GM19452 (cell line): ENCODE measurements at regions not wholly inside any gene's neighbourhood (a gene's known extent, or its start where the extent isn't known, plus 50 kb on each side); places are given as distances from the start of the nearest gene placed in this dataset.
A peak's percentile ranks its signal among the peaks of the same experiment; 100 is the strongest.
"Not testable (repeated sequence)": the region's sequence is repeated elsewhere in the genome, so short reads cannot be mapped to it uniquely, and the experiment has no call there.

Experiments used
- ATAC-seq: cut with Tn5 transposase; IDR thresholded peaks from one replicate; pipeline ENCODE4 v1.9.1; 2021; ENCODE audit not compliant: unreplicated experiment

DNA sequence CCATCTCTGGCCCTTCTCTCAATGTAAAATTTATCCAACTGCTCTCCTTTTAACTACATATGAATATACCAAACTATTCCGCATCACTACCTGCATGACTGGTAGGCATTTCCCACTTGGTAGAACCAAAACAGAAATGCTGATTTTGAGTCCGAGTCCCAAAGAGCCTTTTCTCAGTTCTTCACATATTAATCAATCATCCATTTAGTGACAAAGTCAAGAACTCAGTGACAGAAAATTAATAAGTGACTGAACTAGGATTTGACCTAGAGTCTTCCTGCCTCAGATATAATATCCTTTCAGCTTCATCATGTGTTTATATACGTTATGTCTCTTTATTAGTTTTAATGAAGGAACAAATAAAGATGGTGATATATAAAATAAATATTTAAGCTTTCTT, 700.6 kb upstream of the GOLIM4 start:
- no peak for ATAC-seq

- no peak for ATAC-seq
These were observed 698.7 kb upstream of the GOLIM4 start for GRCh38 chr3:168794427-168794826.

- ATAC-seq, result no peak
These were observed 686.5 kb upstream of the GOLIM4 start for GRCh38 chr3:168782193-168782592.

DNA sequence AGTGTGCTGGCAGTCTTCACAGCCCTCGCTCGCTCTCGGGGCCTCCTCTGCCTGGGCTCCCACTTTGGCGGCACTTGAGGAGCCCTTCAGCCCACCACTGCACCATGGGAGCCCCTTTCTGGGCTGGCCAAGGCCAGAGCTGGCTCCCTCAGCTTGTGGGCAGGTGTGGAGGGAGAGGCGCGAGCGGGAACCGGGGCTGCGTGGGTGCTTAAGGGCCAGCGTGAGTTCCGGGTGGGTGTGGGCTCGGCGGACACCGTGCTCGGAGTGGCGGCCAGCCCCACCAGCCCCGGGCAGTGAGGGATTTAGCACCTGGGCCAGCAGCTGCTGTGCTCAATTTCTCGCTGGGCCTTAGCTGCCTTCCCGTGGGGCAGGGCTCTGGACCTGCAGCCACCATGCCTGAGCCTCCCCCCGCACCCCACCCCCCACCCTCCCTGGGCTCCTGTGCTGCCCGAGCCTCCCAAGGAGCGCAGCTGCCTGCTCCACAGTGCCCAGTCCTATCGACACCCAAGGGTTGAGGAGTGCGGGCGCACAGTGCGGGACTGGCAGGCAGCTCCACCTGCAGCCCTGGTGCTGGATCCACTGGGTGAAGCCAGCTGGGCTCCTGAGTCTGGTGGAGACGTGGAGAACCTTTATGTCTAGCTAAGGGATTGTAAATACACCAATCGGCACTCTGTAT, 684.4 kb upstream of the GOLIM4 start:
- ATAC-seq, result not testable (repeated sequence)

- no peak for ATAC-seq
These were observed 658.0 kb upstream of the GOLIM4 start for GRCh38 chr3:168753724-168754123.

- ATAC-seq, result no peak
These were observed 656.6 kb upstream of the GOLIM4 start for GRCh38 chr3:168752339-168752738.

- no peak for ATAC-seq
These were observed 652.0 kb upstream of the GOLIM4 start for GRCh38 chr3:168747697-168748096.

DNA sequence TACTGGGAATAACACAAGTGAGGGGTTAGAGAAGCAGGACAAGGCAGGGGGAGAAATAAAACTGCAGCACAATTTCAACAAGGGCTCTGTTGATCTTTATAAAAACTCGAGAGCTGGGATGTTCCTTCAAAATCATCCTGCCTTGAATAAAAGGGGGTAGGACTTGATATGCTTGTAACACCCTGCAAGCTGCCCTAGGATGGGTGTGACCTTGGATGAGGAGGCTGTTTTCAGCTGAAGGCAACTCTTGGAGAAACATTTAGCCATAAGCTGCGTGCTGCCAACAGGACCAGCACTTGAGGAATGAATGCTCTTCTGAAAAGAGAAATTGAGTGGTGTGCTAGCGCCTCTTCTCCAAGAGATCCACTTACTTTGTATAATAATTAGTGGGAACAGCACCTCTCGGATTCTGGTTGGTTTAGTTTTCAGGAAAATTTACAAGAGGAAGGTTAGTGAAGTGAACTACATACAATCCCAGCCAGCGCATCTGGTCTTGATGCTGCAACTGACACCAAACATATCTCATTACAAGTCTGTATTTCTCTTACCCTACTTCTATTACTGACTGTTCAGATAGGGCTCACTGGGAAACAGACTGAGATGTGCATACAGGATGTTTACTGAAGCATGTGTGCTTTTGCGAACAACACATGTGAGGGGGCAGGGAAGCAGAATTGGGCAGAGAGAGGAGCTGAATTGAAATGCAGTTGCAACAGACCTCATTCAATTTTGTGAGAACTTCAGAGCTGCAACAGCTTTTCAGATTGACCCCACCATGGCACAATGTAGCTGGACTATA, 643.0 kb upstream of the GOLIM4 start:
- no peak for ATAC-seq

DNA sequence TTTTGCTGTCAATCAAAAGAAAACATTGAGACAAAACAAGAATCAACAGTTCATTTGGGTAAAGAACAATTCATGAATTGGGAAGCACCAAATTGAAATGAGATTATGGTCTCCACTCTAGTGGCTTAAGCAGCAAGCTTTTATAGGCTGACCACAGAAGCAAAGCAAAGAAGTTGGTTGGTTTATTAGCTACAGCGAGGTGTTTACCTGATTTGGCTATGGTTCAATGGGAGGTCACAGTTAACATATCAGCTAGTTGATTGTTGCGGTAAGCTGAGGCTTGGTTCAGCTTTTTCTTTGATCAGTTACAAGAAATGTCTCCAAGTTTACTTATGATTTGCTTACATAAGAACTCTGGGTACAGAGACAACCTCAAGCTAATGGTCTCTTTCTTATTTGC, 640.5 kb upstream of the GOLIM4 start:
- no peak for ATAC-seq

DNA sequence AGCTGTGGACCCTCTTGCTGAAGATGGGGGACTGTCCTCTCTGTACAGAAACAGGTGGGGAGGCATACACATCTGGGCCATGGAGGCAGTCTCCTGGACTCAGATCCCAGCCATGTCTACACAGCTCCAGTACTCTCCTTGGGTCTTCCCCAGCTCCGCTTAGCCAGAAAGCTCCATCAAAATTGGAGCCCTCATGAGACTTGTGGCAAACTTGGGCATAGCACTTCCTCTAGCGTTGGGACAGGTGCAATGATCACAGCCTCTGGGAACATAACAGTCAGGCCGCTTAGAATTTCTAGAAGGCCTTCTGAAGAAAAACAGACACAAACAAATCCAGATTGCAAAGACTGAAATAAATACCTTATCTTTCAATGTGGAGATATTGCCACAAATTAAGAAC, 634.3 kb upstream of the GOLIM4 start:
- no peak for ATAC-seq

GRCh38 chr3:168722091-168722490, 626.4 kb upstream of the GOLIM4 start:
- no peak for ATAC-seq

- peak; percentile 96 for ATAC-seq
These were observed 619.0 kb upstream of the GOLIM4 start for GRCh38 chr3:168714609-168715240.

- no peak for ATAC-seq
These were observed 613.3 kb upstream of the GOLIM4 start for GRCh38 chr3:168709073-168709472.

DNA sequence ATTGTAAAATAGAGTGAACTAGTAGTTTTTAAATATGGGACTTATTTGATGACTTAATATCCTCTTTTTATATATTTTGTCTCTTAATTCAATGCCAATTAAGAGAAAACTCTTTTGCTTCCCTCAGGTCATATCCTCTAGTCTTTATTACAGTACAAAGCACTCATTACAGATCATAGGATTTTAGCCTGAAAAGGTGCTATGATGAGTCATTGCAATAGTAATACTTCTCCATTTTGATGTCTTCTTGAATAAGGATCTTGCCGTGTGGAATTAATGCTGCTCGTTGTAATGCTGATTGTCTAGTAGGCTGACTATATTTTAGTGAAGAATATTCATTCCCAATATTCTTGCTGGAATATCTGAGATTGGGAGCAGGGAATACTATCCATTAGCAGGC, 612.2 kb upstream of the GOLIM4 start:
- peak; percentile 51 for ATAC-seq

DNA sequence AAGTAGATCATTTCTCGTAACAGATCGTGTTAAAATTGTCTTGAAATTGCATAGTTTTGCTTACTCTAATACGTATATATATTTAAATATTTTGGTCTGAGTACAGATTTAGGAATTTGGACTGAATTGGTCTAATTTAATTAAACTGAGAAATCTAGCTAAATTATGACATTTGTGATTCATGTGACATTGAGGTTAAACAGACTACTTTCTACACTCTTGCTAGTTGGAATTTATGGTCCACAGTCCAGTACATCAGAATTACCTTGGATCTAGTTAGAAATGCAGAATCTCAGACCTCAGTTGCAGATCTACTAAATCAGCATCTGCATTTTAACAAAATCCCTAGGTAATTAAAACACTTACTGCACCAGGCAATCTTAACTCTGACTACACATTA, 609.7 kb upstream of the GOLIM4 start:
- ATAC-seq, result no peak

GRCh38 chr3:168696051-168696450, 600.3 kb upstream of the GOLIM4 start:
- no peak for ATAC-seq

DNA sequence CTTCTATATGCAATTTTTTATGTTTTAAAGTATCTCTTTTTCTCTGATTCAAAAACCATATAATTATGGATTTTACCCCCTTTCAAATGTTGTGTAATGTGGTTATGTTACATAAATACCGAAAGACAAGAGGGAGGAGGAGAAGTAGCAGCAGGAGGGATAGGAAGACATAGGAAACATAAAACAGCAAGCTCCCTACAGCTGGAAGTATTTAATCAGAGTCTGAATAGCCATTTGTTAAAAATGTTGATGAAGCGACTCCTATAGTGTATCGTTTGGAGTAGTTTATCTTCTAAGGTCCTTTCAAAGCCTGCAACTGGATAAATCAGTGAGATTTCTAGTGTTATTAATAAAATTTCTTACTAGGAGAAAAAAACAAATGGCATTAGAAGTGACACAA, 598.1 kb upstream of the GOLIM4 start:
- no peak for ATAC-seq

- ATAC-seq, result no peak
These were observed 592.5 kb upstream of the GOLIM4 start for GRCh38 chr3:168688267-168688666.

DNA sequence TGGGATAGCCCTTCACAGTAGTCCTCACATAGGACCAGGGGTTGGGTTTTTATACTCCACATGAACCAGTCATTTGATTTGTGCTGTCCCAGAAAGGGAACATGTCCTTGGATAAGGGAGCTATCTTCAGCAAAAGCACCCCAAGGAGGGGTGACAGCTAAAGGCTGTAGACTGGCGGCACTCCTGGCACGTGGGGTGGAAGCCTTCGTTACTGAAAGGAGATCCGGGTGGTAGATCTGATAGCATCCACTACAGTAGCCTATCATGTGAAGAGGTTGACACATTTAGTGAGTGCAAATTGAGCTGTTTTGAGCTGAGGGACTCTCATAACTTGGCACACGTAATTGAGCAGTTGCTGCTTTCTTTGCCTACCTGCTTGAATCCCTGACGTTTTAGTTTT, 588.8 kb upstream of the GOLIM4 start:
- ATAC-seq, result no peak

- ATAC-seq, result no peak
These were observed 583.0 kb upstream of the GOLIM4 start for GRCh38 chr3:168678730-168679129.

- ATAC-seq, result no peak
These were observed 575.4 kb upstream of the GOLIM4 start for GRCh38 chr3:168671091-168671490.
